Stimulated activated CD4-positive, alpha-beta T cell treated with anti-CD3 and anti-CD28 coated beads, Interleukin-2, amount 100 ng/mL, for 48 hours (primary cell): ENCODE measurements at regions not wholly inside any gene's neighbourhood (a gene's known extent, or its start where the extent isn't known, plus 50 kb on each side); places are given as distances from the start of the nearest gene placed in this dataset.

Source experiments
- DNase-seq, 2 donors: peaks; one replicate each; pipeline ENCODE4 v3.0.0-alpha.2; 2020

GRCh38 chr22:49502126-49502826, 325.4 kb downstream of the BRD1 start:
- no peak for DNase-seq

- DNase-seq = no peak
Measured at GRCh38 chr22:49500942-49501395, 326.7 kb downstream of the BRD1 start.

- no peak for DNase-seq
Measured at GRCh38 chr22:49500076-49500460, 327.6 kb downstream of the BRD1 start.

GRCh38 chr22:49499433-49500075, 328.1 kb downstream of the BRD1 start:
- DNase-seq = no peak

- no peak for DNase-seq
Measured at GRCh38 chr22:49497266-49497665, 330.4 kb downstream of the BRD1 start.

GRCh38 chr22:49494555-49494954, 333.1 kb downstream of the BRD1 start:
- DNase-seq = no peak

- no peak for DNase-seq
Measured at GRCh38 chr22:49492741-49493251, 334.9 kb downstream of the BRD1 start.

GRCh38 chr22:49492308-49492707, 335.4 kb downstream of the BRD1 start:
- DNase-seq = no peak

GRCh38 chr22:49491726-49492125, 335.9 kb downstream of the BRD1 start:
- DNase-seq = no peak

- DNase-seq = no peak
Measured at GRCh38 chr22:49491221-49491635, 336.4 kb downstream of the BRD1 start.

- no peak for DNase-seq
Measured at GRCh38 chr22:49490692-49491091, 337.0 kb downstream of the BRD1 start.

GRCh38 chr22:49489821-49490220, 337.9 kb downstream of the BRD1 start:
- DNase-seq = no peak

- no peak for DNase-seq
Measured at GRCh38 chr22:49488943-49489342, 338.7 kb downstream of the BRD1 start.

GRCh38 chr22:49487950-49488349, 339.7 kb downstream of the BRD1 start:
- DNase-seq = no peak

- no peak for DNase-seq
Measured at GRCh38 chr22:49486225-49486624, 341.4 kb downstream of the BRD1 start.

GRCh38 chr22:49483946-49484345, 343.7 kb downstream of the BRD1 start:
- no peak for DNase-seq

- no peak for DNase-seq
Measured at GRCh38 chr22:49483281-49483870, 344.3 kb downstream of the BRD1 start.

GRCh38 chr22:49482811-49483210, 344.9 kb downstream of the BRD1 start:
- DNase-seq = no peak

GRCh38 chr22:49481659-49482399, 345.8 kb downstream of the BRD1 start:
- DNase-seq = no peak

GRCh38 chr22:49480896-49481658, 346.6 kb downstream of the BRD1 start:
- DNase-seq = no peak

- no peak for DNase-seq
Measured at GRCh38 chr22:49480331-49480730, 347.3 kb downstream of the BRD1 start.

- DNase-seq = no peak
Measured at GRCh38 chr22:49479566-49479965, 348.1 kb downstream of the BRD1 start.
